Ascending aorta (tissue), 2 donors: ENCODE measurements at regions not wholly inside any gene's neighbourhood (a gene's known extent, or its start where the extent isn't known, plus 50 kb on each side); places are given as distances from the start of the nearest gene placed in this dataset.
"Not testable (repeated sequence)": the region's sequence is repeated elsewhere in the genome, so short reads cannot be mapped to it uniquely, and the experiment has no call there.

Source experiments
- DNase-seq, 2 donors: peaks; one replicate each; pipeline ENCODE4 v3.0.0-alpha.2; 2019; ENCODE audit warnings: low spot score in 2 of 2
- H3K27ac ChIP-seq, 2 donors: fragments of 200-600 bp; sonication (generic); one replicate each; pipeline ENCODE4 v1.5.1; 2016 to 2017; ENCODE audit warnings: mild to moderate bottlenecking in 1 of 2
- H3K27me3 ChIP-seq: fragments of 200-600 bp; sonication (generic); one replicate; pipeline ENCODE4 v1.5.1; 2017
- H3K36me3 ChIP-seq, 2 donors: fragments of 200-600 bp; sonication (generic); one replicate each; pipeline ENCODE4 v1.5.1; 2016
- H3K4me1 ChIP-seq, 2 donors: fragments of 200-600 bp; sonication (generic); one replicate each; pipeline ENCODE4 v1.5.1; 2016 to 2017; ENCODE audit warnings: mild to moderate bottlenecking in 1 of 2
- H3K4me3 ChIP-seq, 2 donors: fragments of 200-600 bp; sonication (generic); one replicate each; pipeline ENCODE4 v1.5.1; 2016 to 2017; ENCODE audit warnings: mild to moderate bottlenecking in 1 of 2
- H3K9me3 ChIP-seq, 2 donors: fragments of 200-600 bp; sonication (generic); one replicate each; pipeline ENCODE4 v1.5.1; 2016
- intact Hi-C: fragments of 100-400 bp; cut with DNase I; formaldehyde crosslinking; loops from one replicate; pipeline ENCODE4 v1.15.1; 2023
- TF ChIP-seq, protein P1 (sequence below), 3 experiments: fragments of 200-600 bp in 2 of 3; fragments of 450-650 bp in 1 of 3; sonication (generic) in 2 of 3; IDR thresholded peaks; one replicate each; pipeline ENCODE4 v1.5.1; 2016 to 2019; ENCODE audit warnings: antibody characterized with exemption in 3 of 3, mild to moderate bottlenecking in 1 of 3, moderate library complexity in 1 of 3

DNA sequence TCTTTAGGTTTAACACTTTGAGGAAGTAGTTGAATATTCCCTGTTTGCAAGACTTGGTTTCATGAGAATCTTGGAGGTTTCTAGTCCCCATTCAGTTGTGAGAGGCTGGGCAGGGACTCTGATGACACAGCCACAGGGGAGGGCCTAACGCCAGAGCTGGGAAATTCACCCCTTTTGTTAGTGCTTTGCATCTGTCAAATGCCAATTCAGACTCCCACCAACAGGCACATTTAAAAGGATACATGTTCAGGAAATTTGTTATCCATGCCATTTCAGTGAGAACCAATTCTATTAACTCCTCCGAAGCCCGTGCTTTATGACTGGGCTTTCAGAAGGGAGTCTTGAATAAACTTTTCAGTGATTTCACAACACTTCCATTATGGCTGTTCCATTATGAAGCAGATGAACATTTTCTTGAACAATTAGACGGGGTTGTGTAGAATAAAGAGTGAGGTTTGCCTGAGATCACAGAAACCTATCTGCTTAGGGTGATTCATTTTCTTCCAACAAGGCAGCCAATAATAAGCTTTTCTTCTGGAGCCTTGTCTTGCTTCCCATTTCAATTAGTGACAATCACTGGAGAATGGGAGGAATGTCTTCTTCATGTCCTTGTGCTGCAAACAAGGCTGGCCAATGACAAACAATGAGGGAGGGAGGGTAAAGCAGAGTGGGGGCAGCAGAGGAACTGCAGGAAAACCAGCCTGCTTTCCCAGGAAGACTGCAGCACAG lies 90.6 kb downstream of the SOX14 start:
- Histone ChIP-seq H3K36me3 (no peaks in the 10 kb centered on the region), H3K27ac (no peak overlapping the region), H3K4me3 (no peak overlapping the region), H3K4me1 (no peaks in the 10 kb centered on the region), H3K27me3 (no peaks in the 10 kb centered on the region), H3K9me3 (no peaks in the 10 kb centered on the region)
- DNase-seq, result no peak
- intact Hi-C loops, result no loop called here
- TF ChIP-seq, protein P1, sequence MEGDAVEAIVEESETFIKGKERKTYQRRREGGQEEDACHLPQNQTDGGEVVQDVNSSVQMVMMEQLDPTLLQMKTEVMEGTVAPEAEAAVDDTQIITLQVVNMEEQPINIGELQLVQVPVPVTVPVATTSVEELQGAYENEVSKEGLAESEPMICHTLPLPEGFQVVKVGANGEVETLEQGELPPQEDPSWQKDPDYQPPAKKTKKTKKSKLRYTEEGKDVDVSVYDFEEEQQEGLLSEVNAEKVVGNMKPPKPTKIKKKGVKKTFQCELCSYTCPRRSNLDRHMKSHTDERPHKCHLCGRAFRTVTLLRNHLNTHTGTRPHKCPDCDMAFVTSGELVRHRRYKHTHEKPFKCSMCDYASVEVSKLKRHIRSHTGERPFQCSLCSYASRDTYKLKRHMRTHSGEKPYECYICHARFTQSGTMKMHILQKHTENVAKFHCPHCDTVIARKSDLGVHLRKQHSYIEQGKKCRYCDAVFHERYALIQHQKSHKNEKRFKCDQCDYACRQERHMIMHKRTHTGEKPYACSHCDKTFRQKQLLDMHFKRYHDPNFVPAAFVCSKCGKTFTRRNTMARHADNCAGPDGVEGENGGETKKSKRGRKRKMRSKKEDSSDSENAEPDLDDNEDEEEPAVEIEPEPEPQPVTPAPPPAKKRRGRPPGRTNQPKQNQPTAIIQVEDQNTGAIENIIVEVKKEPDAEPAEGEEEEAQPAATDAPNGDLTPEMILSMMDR (IDR thresholded peaks at IDR 0.05), result no peak

DNA sequence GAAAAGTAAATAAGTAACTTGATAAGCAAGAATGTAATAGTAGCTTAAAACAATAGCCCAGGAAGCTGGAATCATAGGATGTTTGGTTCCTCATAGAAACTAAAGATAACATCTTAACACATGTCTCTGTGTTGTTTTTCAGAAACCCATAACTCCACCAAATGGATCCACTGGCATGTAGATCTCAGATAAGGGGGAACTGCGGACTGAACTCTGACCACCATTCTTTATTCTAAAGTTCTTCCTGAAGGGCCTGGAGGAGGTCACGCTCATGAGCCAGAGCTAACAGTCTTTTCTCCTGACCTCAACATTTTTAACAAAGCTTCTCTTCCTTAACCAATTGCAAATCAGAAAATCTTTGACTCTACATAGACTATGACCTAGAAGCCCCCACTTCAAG lies 101.9 kb downstream of the SOX14 start:
- no peak for DNase-seq
- Histone ChIP-seq H3K4me3 (no peak overlapping the region), H3K36me3 (no peaks in the 10 kb centered on the region), H3K27me3 (no peaks in the 10 kb centered on the region), H3K4me1 (no peaks in the 10 kb centered on the region), H3K27ac (no peak overlapping the region), H3K9me3 (peaks cover 0 to 8% of the 10 kb centered on the region in 2 donors)
- TF ChIP-seq, protein P1 (IDR thresholded peaks at IDR 0.05), result no peak
- intact Hi-C loops, result no loop called here

DNA sequence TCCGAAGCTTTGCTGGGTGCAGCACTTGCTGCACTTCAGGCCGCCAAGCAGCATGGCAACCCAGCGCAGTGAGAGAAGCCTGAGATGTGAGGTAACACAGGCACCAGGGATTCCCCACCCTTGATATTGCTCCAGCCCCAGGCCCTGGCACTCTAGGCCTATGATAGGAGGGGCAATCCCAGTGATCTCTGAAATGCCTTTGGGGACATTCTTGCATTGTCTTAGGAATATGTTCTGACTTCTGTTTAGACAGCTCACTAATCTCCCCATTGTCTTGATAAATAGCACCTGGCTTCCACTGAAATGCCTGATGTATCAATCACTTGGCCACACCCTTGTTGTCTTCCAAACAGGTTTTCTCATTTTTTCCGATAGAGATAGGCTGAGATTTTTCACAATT lies 102.8 kb downstream of the SOX14 start:
- no peak for DNase-seq
- Histone ChIP-seq H3K27ac (no peak overlapping the region), H3K27me3 (no peaks in the 10 kb centered on the region), H3K9me3 (peaks cover 0 to 8% of the 10 kb centered on the region in 2 donors), H3K4me1 (no peaks in the 10 kb centered on the region), H3K36me3 (no peaks in the 10 kb centered on the region), H3K4me3 (no peak overlapping the region)
- intact Hi-C loops, result no loop called here
- TF ChIP-seq, protein P1 (IDR thresholded peaks at IDR 0.05), result no peak

DNA sequence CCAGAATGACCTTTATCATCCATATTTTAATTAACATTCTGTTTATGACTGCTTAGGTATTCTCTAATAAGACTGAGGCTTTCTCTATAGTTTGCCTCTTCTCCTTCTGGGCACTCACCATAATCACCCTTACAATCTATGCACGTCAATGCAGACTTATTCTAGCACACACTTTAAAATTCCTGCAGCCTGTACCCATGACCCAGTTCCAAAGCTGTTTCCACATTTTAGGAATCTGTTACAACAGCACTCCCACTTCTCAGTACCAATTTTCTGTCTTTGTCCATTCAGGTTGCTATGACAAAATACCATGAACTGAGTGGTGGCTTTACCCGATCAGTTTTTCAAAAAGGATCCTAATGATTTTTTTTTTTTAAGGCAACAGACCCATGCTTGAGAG lies 103.5 kb downstream of the SOX14 start:
- no peak for DNase-seq
- Histone ChIP-seq H3K27ac (no peak overlapping the region), H3K4me1 (no peaks in the 10 kb centered on the region), H3K27me3 (no peaks in the 10 kb centered on the region), H3K9me3 (peaks cover 0 to 8% of the 10 kb centered on the region in 2 donors), H3K36me3 (no peaks in the 10 kb centered on the region), H3K4me3 (no peak overlapping the region)
- intact Hi-C loops, result no loop called here
- TF ChIP-seq, protein P1 (IDR thresholded peaks at IDR 0.05), result no peak

DNA sequence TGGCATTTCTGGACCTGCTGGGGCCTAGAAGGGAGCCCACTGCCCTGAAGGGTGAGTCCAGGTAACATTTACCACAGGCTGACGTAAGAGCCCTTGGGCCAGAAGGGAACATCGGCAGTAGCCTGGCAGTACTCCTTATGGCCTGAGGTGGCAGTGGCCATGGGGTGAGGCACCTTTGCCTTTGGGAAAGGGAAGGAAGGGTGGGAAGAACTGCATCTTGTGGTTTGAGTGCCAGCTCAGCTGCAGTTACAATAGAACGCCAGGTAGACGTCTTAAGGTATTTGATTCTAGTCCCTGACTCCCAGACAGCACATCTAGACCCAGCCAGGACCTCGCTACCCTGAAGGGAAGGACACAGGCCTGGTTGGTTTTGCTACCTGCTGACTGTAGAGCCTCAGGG lies 104.9 kb downstream of the SOX14 start:
- Histone ChIP-seq H3K36me3 (no peaks in the 10 kb centered on the region), H3K4me3 (no peak overlapping the region), H3K9me3 (peaks cover 0 to 8% of the 10 kb centered on the region in 2 donors), H3K4me1 (no peaks in the 10 kb centered on the region), H3K27me3 (no peaks in the 10 kb centered on the region), H3K27ac (no peak overlapping the region)
- DNase-seq, result no peak
- intact Hi-C loops, result no loop called here
- TF ChIP-seq, protein P1 (IDR thresholded peaks at IDR 0.05), result no peak

DNA sequence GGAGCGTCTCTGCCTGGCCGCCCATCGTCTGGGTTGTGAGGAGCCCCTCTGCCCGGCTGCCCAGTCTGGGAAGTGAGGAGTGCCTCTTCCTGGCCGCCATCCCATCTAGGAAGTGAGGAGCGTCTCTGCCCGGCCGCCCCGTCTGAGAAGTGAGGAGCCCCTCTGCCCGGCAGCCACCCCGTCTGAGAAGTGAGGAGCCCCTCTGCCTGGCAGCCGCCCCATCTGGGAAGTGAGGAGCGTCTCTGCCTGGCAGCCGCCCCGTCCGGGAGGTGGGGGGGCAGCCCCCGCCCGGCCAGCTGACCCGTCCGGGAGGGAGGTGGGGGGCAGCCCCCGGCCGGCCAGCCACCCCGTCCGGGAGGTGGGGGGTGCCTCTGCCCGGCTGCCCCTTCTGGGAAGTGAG lies 108.5 kb downstream of the SOX14 start:
- H3K4me1 ChIP-seq, intact Hi-C loops, H3K27ac ChIP-seq, H3K36me3 ChIP-seq, H3K9me3 ChIP-seq, H3K27me3 ChIP-seq, DNase-seq, H3K4me3 ChIP-seq: not testable (repeated sequence)

DNA sequence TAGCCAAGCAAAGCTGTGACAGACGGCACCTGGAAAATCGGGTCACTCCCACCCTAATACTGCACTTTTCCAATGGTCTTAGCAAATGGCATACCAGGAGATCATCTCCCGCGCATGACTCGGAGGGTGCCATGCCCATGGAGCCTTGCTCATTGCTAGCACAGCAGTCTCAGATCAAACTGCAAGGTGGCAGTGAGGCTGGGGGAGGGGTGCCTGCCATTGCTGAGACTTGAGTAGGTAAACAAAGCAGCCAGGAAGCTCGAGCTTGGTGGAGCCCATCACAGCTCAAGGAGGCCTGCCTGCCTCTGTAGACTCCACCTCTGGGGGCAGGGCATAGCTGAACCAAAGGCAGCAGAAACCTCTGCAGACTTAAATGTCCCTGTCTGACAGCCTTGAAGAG lies 113.1 kb upstream of the CLDN18 start:
- H3K27ac ChIP-seq, intact Hi-C loops, H3K4me3 ChIP-seq, H3K9me3 ChIP-seq, H3K4me1 ChIP-seq, H3K36me3 ChIP-seq, DNase-seq, H3K27me3 ChIP-seq: not testable (repeated sequence)
